Stomach (tissue), 4 donors: ENCODE measurements at regions not wholly inside any gene's neighbourhood (a gene's known extent, or its start where the extent isn't known, plus 50 kb on each side); places are given as distances from the start of the nearest gene placed in this dataset.

ENCODE experiments used
- CTCF ChIP-seq, 7 experiments: fragments of 450-650 bp in 4 of 7; fragments of 200-600 bp in 3 of 7; sonication (generic) in 3 of 7; IDR thresholded peaks; one replicate each; pipeline ENCODE4 v1.5.1; 2016 to 2019; ENCODE audit warnings: antibody characterized with exemption in 7 of 7, control low read depth in 2 of 7, mild to moderate bottlenecking in 1 of 7
- EP300 ChIP-seq: sonication (generic); formaldehyde crosslinking; IDR thresholded peaks from one replicate; pipeline ENCODE4 v1.6.1; 2017; ENCODE audit warnings: antibody characterized with exemption
- POLR2A ChIP-seq, 4 donors: fragments of 450-650 bp; IDR thresholded peaks; one replicate each; pipeline ENCODE4 v1.6.1; 2016; ENCODE audit warnings: antibody characterized with exemption in 4 of 4, control low read depth in 2 of 4, mild to moderate bottlenecking in 1 of 4, moderate library complexity in 1 of 4
- POLR2AphosphoS5 ChIP-seq, 3 donors: sonication (generic); formaldehyde crosslinking; IDR thresholded peaks; one replicate each; pipeline ENCODE4 v1.6.1; 2016; ENCODE audit warnings: antibody characterized with exemption in 3 of 3

GRCh38 chr9:28853477-28853876, 1280.2 kb upstream of the C9orf72 start:
- TF ChIP-seq POLR2A (IDR thresholded peaks at IDR 0.05) (no peak), CTCF (IDR thresholded peaks at IDR 0.05) (no peak), EP300 (no peak), POLR2AphosphoS5 (IDR thresholded peaks at IDR 0.05) (no peak)
